H9 (cell line): ENCODE measurements at regions not wholly inside any gene's neighbourhood (a gene's known extent, or its start where the extent isn't known, plus 50 kb on each side); places are given as distances from the start of the nearest gene placed in this dataset.

ENCODE experiments used
- DNase-seq: peaks from one replicate; pipeline ENCODE4 v3.0.0-alpha.2; 2017
- H2AFZ ChIP-seq: one replicate; pipeline ENCODE4 v1.6.1; 2013; ENCODE audit warnings: mild to moderate bottlenecking, low read length, control low read depth, moderate library complexity
- H2AK5ac ChIP-seq: 2 replicates; pipeline ENCODE4 v1.6.1; 2013; ENCODE audit warnings: low read length, control low read depth, mixed read lengths; ENCODE audit not compliant: insufficient read length
- H2BK120ac ChIP-seq: one replicate; pipeline ENCODE4 v1.6.1; 2013; ENCODE audit warnings: low read depth, mild to moderate bottlenecking, low read length, control low read depth, inconsistent platforms; ENCODE audit not compliant: poor library complexity, severe bottlenecking
- H2BK12ac ChIP-seq: 2 replicates; pipeline ENCODE4 v1.6.1; 2013; ENCODE audit warnings: low read length, control low read depth, mixed read lengths, low read depth; ENCODE audit not compliant: insufficient read length
- H2BK15ac ChIP-seq: 2 replicates; pipeline ENCODE4 v1.6.1; 2013; ENCODE audit warnings: low read depth, low read length, control low read depth
- H2BK20ac ChIP-seq: one replicate; pipeline ENCODE4 v1.6.1; 2013; ENCODE audit warnings: low read depth, mild to moderate bottlenecking, low read length, control low read depth, inconsistent platforms; ENCODE audit not compliant: poor library complexity, severe bottlenecking
- H2BK5ac ChIP-seq: 2 replicates; pipeline ENCODE4 v1.6.1; 2013; ENCODE audit warnings: low read length, control low read depth, mixed read lengths; ENCODE audit not compliant: insufficient read length
- H3K14ac ChIP-seq: 2 replicates; pipeline ENCODE4 v1.6.1; 2013; ENCODE audit warnings: low read length, control low read depth; ENCODE audit not compliant: insufficient read depth
- H3K18ac ChIP-seq: 2 replicates; pipeline ENCODE4 v1.6.1; 2013; ENCODE audit warnings: low read depth, mild to moderate bottlenecking, mixed read lengths, low read length, control low read depth; ENCODE audit not compliant: insufficient read length
- H3K23ac ChIP-seq: 2 replicates; pipeline ENCODE4 v1.6.1; 2013; ENCODE audit warnings: low read length, control low read depth, mixed read lengths, low read depth; ENCODE audit not compliant: insufficient read length
- H3K23me2 ChIP-seq: 2 replicates; pipeline ENCODE4 v1.6.1; 2013; ENCODE audit warnings: low read depth, mild to moderate bottlenecking, mixed read lengths, low read length, control low read depth; ENCODE audit not compliant: insufficient read length, poor library complexity, severe bottlenecking
- H3K27ac ChIP-seq: 2 replicates; pipeline ENCODE4 v1.5.1; 2013; ENCODE audit warnings: low read length, control low read depth, mixed read lengths, low read depth; ENCODE audit not compliant: insufficient read length
- H3K27me3 ChIP-seq: 2 replicates; pipeline ENCODE4 v1.6.1; 2013; ENCODE audit warnings: low read length, control low read depth, inconsistent platforms; ENCODE audit not compliant: insufficient read depth
- H3K4ac ChIP-seq: 2 replicates; pipeline ENCODE4 v1.6.1; 2013; ENCODE audit warnings: low read depth, mild to moderate bottlenecking, control low read depth, inconsistent platforms, low read length, moderate library complexity
- H3K4me1 ChIP-seq: 2 replicates; pipeline ENCODE4 v1.6.1; 2013; ENCODE audit warnings: low read length, control low read depth, inconsistent platforms; ENCODE audit not compliant: insufficient read depth
- H3K4me2 ChIP-seq: 2 replicates; pipeline ENCODE4 v1.6.1; 2013; ENCODE audit warnings: low read length, control low read depth, mixed read lengths; ENCODE audit not compliant: insufficient read length, insufficient read depth
- H3K56ac ChIP-seq: 2 replicates; pipeline ENCODE4 v1.6.1; 2013; ENCODE audit warnings: low read depth, mild to moderate bottlenecking, mixed read lengths, low read length, control low read depth; ENCODE audit not compliant: insufficient read length
- H3K79me1 ChIP-seq: 2 replicates; pipeline ENCODE4 v1.6.1; 2013; ENCODE audit warnings: low read depth, mild to moderate bottlenecking, moderate library complexity, low read length, control low read depth, inconsistent platforms; ENCODE audit not compliant: insufficient read depth, poor library complexity, severe bottlenecking
- H3K79me2 ChIP-seq: 2 replicates; pipeline ENCODE4 v1.6.1; 2013; ENCODE audit warnings: low read length, control low read depth, inconsistent platforms; ENCODE audit not compliant: insufficient read depth
- H3K9ac ChIP-seq: 2 replicates; pipeline ENCODE4 v1.6.1; 2013; ENCODE audit warnings: low read length, control low read depth, mixed read lengths; ENCODE audit not compliant: insufficient read length; ENCODE audit errors: extremely low read depth
- H3K9me3 ChIP-seq: one replicate; pipeline ENCODE4 v1.6.1; 2013; ENCODE audit warnings: low read depth, low read length, inconsistent platforms; ENCODE audit not compliant: control insufficient read depth
- H3T11ph ChIP-seq: one replicate; pipeline ENCODE4 v1.6.1; 2013; ENCODE audit warnings: mild to moderate bottlenecking, low read length, control low read depth, inconsistent platforms
- H4K20me1 ChIP-seq: one replicate; pipeline ENCODE4 v1.6.1; 2013; ENCODE audit not compliant: control insufficient read depth, insufficient read length, insufficient read depth
- H4K5ac ChIP-seq: 2 replicates; pipeline ENCODE4 v1.6.1; 2013; ENCODE audit warnings: low read depth, mild to moderate bottlenecking, mixed read lengths, low read length, control low read depth; ENCODE audit not compliant: insufficient read length
- H4K8ac ChIP-seq: replicated peaks from 2 replicates; pipeline ENCODE4 v1.6.1; 2013; ENCODE audit warnings: low read length, control low read depth, mixed read lengths, low read depth; ENCODE audit not compliant: insufficient read length
- H4K91ac ChIP-seq: 2 replicates; pipeline ENCODE4 v1.6.1; 2013; ENCODE audit warnings: low read depth, mild to moderate bottlenecking, moderate library complexity, mixed read lengths, low read length, control low read depth; ENCODE audit not compliant: insufficient read length
- H3K27ac Mint-ChIP-seq, 3 experiments: 2 replicates in 2 of 3; 3 replicates in 1 of 3; pipeline ENCODE4 v1.8.0; 2020 to 2021; ENCODE audit warnings: mixed read lengths in 3 of 3, mild to moderate bottlenecking in 1 of 3, moderate library complexity in 1 of 3
- H3K27me3 Mint-ChIP-seq: 2 replicates; pipeline ENCODE4 v1.8.0; 2021; ENCODE audit warnings: low read depth, mild to moderate bottlenecking, moderate library complexity, mixed read lengths
- H3K36me3 Mint-ChIP-seq, 3 experiments: 2 replicates in 2 of 3; 3 replicates in 1 of 3; pipeline ENCODE4 v1.8.0; 2020 to 2021; ENCODE audit warnings: low read depth in 3 of 3, mixed read lengths in 3 of 3; ENCODE audit not compliant: insufficient read depth in 1 of 3
- H3K4me1 Mint-ChIP-seq, 2 experiments: 2 replicates each; pipeline ENCODE4 v1.8.0; 2020; ENCODE audit warnings: mixed read lengths in 2 of 2
- H3K4me3 Mint-ChIP-seq, 2 experiments: 2 replicates in 1 of 2; 3 replicates in 1 of 2; pipeline ENCODE4 v1.8.0; 2020 to 2021; ENCODE audit warnings: mild to moderate bottlenecking in 2 of 2, mixed read lengths in 2 of 2, moderate library complexity in 1 of 2
- H3K9me3 Mint-ChIP-seq, 2 experiments: 2 replicates in 1 of 2; 3 replicates in 1 of 2; pipeline ENCODE4 v1.8.0; 2020; ENCODE audit warnings: mild to moderate bottlenecking in 2 of 2, mixed read lengths in 2 of 2, moderate library complexity in 1 of 2
- WGBS: extraction: QIAGEN DNeasy Blood & Tissue Kit; methylation state at CpG from one replicate; pipeline ENCODE4 v1.1.7; 2013; ENCODE audit warnings: missing lambda C conversion rate, low lambda C conversion rate, mixed read lengths; ENCODE audit not compliant: insufficient read length; ENCODE audit errors: extremely low coverage; 5-methylcytosine and 5-hydroxymethylcytosine counted together
- TF ChIP-seq, protein P1 (sequence below): fragments of 200-600 bp; sonication (generic); conservative IDR thresholded peaks from 3 replicates; pipeline ENCODE4 v1.8.0; 2021; ENCODE audit warnings: antibody characterized with exemption, mild to moderate bottlenecking

DNA sequence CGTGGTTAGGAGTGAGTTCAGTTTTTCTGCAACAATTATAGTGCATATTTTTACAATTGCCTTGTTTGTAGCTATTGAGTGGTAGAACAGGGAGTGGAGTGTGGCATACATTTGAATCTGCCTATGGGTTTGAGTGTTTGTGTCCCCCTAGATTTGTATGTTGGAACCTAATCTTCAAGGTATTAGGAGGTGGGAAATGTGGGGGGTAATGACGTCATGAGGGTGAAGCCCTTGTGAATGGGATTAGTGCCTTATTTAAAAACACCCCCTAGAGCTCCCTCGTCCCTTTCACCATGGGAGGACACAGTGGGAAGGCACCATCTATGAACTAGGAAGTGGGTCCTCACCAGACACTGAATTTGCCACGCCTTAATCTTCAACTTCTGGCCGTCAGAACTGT is 819.6 kb downstream of the NLGN4X start:
- Histone ChIP-seq H2BK15ac (no peak overlapping the region), H3K27me3 (no peaks in the 10 kb centered on the region), H4K91ac (no peak overlapping the region), H3K9ac (no peak overlapping the region), H2BK120ac (no peak overlapping the region), H3T11ph (no peak overlapping the region), H3K23ac (no peak overlapping the region), H2BK5ac (no peak overlapping the region), H3K56ac (no peak overlapping the region), H2AK5ac (no peak overlapping the region), H2AFZ (no peak overlapping the region), H3K14ac (no peak overlapping the region), H2BK12ac (no peak overlapping the region), H3K9me3 (no peaks in the 10 kb centered on the region), H4K5ac (no peak overlapping the region), H4K8ac (no peak overlapping the region), H3K4me1 (no peaks in the 10 kb centered on the region), H2BK20ac (no peak overlapping the region), H4K20me1 (no peaks in the 10 kb centered on the region), H3K18ac (no peak overlapping the region), H3K79me1 (no peaks in the 10 kb centered on the region), H3K4ac (no peak overlapping the region), H3K23me2 (no peaks in the 10 kb centered on the region), H3K4me2 (no peak overlapping the region), H3K79me2 (no peaks in the 10 kb centered on the region), H3K27ac (no peak overlapping the region)
- no CpG with 5 or more reads among the region's 5 CpGs for WGBS
- H3K27ac Mint-ChIP-seq: no peak overlapping the region
- H3K27me3 Mint-ChIP-seq: no peaks in the 10 kb centered on the region
- DNase-seq: no peak
- no peaks in the 10 kb centered on the region; a peak in 2 of 7 replicates for H3K36me3 Mint-ChIP-seq
- TF ChIP-seq, protein P1, sequence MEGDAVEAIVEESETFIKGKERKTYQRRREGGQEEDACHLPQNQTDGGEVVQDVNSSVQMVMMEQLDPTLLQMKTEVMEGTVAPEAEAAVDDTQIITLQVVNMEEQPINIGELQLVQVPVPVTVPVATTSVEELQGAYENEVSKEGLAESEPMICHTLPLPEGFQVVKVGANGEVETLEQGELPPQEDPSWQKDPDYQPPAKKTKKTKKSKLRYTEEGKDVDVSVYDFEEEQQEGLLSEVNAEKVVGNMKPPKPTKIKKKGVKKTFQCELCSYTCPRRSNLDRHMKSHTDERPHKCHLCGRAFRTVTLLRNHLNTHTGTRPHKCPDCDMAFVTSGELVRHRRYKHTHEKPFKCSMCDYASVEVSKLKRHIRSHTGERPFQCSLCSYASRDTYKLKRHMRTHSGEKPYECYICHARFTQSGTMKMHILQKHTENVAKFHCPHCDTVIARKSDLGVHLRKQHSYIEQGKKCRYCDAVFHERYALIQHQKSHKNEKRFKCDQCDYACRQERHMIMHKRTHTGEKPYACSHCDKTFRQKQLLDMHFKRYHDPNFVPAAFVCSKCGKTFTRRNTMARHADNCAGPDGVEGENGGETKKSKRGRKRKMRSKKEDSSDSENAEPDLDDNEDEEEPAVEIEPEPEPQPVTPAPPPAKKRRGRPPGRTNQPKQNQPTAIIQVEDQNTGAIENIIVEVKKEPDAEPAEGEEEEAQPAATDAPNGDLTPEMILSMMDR: no peak
- no peak overlapping the region for H3K4me3 Mint-ChIP-seq
- 0 out of 5 replicates have a peak, but pooled peaks cover 0 to 4% of the 10 kb centered on the region in 2 experiments for H3K9me3 Mint-ChIP-seq
- peaks cover 14 to 15% of the 10 kb centered on the region in 2 experiments for H3K4me1 Mint-ChIP-seq
